Heart left ventricle (tissue), 13 donors: ENCODE measurements at regions not wholly inside any gene's neighbourhood (a gene's known extent, or its start where the extent isn't known, plus 50 kb on each side); places are given as distances from the start of the nearest gene placed in this dataset.

ENCODE experiments used
- POLR2A ChIP-seq, 2 donors: fragments of 450-650 bp; IDR thresholded peaks; one replicate each; pipeline ENCODE4 v1.6.1; 2017; ENCODE audit warnings: antibody characterized with exemption in 2 of 2, mild to moderate bottlenecking in 2 of 2, moderate library complexity in 2 of 2
- TF ChIP-seq, protein P1 (sequence below), 12 donors: fragments of 200-600 bp; sonication (generic) in 4 of 12; IDR thresholded peaks; one replicate each; pipeline versions ENCODE4 v1.5.0 to v1.8.0; 2018 to 2022; ENCODE audit warnings: antibody characterized with exemption in 12 of 12, mild to moderate bottlenecking in 5 of 12
- donor health status: ischemic (EF 13 %, LVEDD 7.1; RV severe dilation, severe dysfunction).
- donor health status: DM: no; HTN: yes; CAD: no.
- donor health status: DM: no; HTN: no; CAD: no.
- donor health status: ischemic (EF 25% LVEDD 6.9; RV normal size, moderate dysfunction).
- donor health status: ischemic (EF 25% LVEDD 5.7; RV mildly dilated, moderate dysfunction).
- donor health status: ischemic (EF 35%, LVEDD 5.7; RV mildly dilated, moderate dysfunction).
- donor health status: nonischemic (EF 11% LVEDD 7.7; RV severe dilation, severe dysfunction).
- donor health status: DM: yes; HTN: yes; CAD: no.
- donor health status: PGD.
- donor health status: ischemic (EF 29% LVEDD 5.4; RV normal size, mild dysfunction).
- donor health status: nonischemic (EF 23%, LVEDD 6.1; RV moderate dilation, normal function).

- TF ChIP-seq, protein P1, sequence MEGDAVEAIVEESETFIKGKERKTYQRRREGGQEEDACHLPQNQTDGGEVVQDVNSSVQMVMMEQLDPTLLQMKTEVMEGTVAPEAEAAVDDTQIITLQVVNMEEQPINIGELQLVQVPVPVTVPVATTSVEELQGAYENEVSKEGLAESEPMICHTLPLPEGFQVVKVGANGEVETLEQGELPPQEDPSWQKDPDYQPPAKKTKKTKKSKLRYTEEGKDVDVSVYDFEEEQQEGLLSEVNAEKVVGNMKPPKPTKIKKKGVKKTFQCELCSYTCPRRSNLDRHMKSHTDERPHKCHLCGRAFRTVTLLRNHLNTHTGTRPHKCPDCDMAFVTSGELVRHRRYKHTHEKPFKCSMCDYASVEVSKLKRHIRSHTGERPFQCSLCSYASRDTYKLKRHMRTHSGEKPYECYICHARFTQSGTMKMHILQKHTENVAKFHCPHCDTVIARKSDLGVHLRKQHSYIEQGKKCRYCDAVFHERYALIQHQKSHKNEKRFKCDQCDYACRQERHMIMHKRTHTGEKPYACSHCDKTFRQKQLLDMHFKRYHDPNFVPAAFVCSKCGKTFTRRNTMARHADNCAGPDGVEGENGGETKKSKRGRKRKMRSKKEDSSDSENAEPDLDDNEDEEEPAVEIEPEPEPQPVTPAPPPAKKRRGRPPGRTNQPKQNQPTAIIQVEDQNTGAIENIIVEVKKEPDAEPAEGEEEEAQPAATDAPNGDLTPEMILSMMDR (IDR thresholded peaks at IDR 0.05): no peak
- no peak for TF ChIP-seq POLR2A (IDR thresholded peaks at IDR 0.05)
These were observed 613.3 kb downstream of the BCOR start for GRCh38 chrX:39484159-39485068.
